Neural progenitor cell (in vitro differentiated cells): ENCODE measurements at regions not wholly inside any gene's neighbourhood (a gene's known extent, or its start where the extent isn't known, plus 50 kb on each side); places are given as distances from the start of the nearest gene placed in this dataset.
"Not testable (repeated sequence)": the region's sequence is repeated elsewhere in the genome, so short reads cannot be mapped to it uniquely, and the experiment has no call there.

Source experiments
- EZH2 ChIP-seq: fragments of 200-600 bp; sonication (generic); IDR thresholded peaks from 2 replicates; pipeline ENCODE4 v1.6.1; 2017; ENCODE audit warnings: antibody characterized with exemption, mild to moderate bottlenecking, moderate library complexity
- TF ChIP-seq, protein P1 (sequence below): fragments of 200-600 bp; sonication (generic); IDR thresholded peaks from 2 replicates; pipeline ENCODE4 v1.5.1; 2017; ENCODE audit warnings: antibody characterized with exemption, mild to moderate bottlenecking

DNA sequence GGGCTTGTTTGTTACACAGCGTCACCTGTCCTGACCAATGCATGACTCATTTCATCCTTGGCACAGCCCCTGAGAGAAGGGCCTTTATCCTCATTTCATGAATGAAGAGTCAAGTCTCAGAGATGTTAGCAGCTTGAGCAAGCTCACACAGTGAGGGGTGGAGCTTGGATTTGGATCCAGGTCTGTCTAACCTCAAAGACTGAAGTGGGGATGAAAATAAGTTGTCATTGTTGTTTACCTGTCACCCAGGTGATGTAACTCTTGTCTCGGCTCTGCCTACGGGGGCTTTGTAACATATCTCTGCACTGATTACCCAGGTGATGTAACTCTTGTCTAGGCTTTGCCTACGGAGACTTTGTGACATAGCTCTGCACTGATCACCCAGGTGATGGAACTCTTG, 4218.2 kb upstream of the OR11H1 start:
- TF ChIP-seq, protein P1, sequence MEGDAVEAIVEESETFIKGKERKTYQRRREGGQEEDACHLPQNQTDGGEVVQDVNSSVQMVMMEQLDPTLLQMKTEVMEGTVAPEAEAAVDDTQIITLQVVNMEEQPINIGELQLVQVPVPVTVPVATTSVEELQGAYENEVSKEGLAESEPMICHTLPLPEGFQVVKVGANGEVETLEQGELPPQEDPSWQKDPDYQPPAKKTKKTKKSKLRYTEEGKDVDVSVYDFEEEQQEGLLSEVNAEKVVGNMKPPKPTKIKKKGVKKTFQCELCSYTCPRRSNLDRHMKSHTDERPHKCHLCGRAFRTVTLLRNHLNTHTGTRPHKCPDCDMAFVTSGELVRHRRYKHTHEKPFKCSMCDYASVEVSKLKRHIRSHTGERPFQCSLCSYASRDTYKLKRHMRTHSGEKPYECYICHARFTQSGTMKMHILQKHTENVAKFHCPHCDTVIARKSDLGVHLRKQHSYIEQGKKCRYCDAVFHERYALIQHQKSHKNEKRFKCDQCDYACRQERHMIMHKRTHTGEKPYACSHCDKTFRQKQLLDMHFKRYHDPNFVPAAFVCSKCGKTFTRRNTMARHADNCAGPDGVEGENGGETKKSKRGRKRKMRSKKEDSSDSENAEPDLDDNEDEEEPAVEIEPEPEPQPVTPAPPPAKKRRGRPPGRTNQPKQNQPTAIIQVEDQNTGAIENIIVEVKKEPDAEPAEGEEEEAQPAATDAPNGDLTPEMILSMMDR: not testable (repeated sequence)
- not testable (repeated sequence) for TF ChIP-seq EZH2
